Osteocyte (in vitro differentiated cells): ENCODE measurements at regions not wholly inside any gene's neighbourhood (a gene's known extent, or its start where the extent isn't known, plus 50 kb on each side); places are given as distances from the start of the nearest gene placed in this dataset.
"Not testable (repeated sequence)": the region's sequence is repeated elsewhere in the genome, so short reads cannot be mapped to it uniquely, and the experiment has no call there.

Experiments
- DNase-seq: peaks from one replicate; pipeline ENCODE4 v3.0.0; 2021; ENCODE audit warnings: mixed read lengths; ENCODE audit not compliant: unreplicated experiment; ENCODE audit errors: extremely low spot score
- H3K27ac Mint-ChIP-seq: one replicate; pipeline ENCODE4 v1.8.0; 2021; ENCODE audit warnings: mild to moderate bottlenecking, mixed read lengths; ENCODE audit not compliant: unreplicated experiment
- H3K27me3 Mint-ChIP-seq: one replicate; pipeline ENCODE4 v1.8.0; 2021; ENCODE audit warnings: mixed read lengths; ENCODE audit not compliant: unreplicated experiment
- H3K36me3 Mint-ChIP-seq: one replicate; pipeline ENCODE4 v1.8.0; 2021; ENCODE audit warnings: mixed read lengths; ENCODE audit not compliant: unreplicated experiment
- H3K4me1 Mint-ChIP-seq: one replicate; pipeline ENCODE4 v1.8.0; 2021; ENCODE audit warnings: mixed read lengths; ENCODE audit not compliant: unreplicated experiment
- H3K4me3 Mint-ChIP-seq: one replicate; pipeline ENCODE4 v1.8.0; 2021; ENCODE audit warnings: mild to moderate bottlenecking, moderate library complexity, mixed read lengths; ENCODE audit not compliant: unreplicated experiment
- H3K9me3 Mint-ChIP-seq: one replicate; pipeline ENCODE4 v1.8.0; 2021; ENCODE audit warnings: mixed read lengths; ENCODE audit not compliant: unreplicated experiment
- TF ChIP-seq, protein P1 (sequence below): fragments of 200-600 bp; sonication (generic); IDR thresholded peaks from 2 replicates; pipeline ENCODE4 v1.5.0; 2021; ENCODE audit warnings: antibody characterized with exemption, mild to moderate bottlenecking, moderate library complexity

DNA sequence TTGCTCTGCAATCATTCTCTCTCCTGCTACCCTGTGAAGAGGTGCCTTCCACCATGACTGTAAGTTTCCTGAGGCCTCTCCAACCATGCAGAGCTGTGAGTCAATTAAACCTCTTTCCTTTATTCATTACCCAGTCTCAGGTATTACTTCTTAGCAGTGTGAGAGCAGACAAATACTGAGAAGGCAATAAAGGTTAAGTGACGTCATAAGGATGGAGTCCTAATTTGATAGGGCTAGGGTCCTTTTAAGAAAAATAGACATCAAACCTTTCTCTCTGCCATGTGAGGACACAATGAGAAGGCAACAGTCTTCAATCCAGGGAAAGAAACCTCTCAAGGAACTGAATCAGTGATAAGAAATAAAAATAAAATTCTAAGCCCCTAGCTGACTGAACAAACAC lies 1262.7 kb downstream of the FAM133A start:
- DNase-seq, result no peak
- Mint-ChIP-seq H3K36me3 (no peaks in the 10 kb centered on the region), H3K27ac (no peak overlapping the region), H3K4me3 (no peak overlapping the region), H3K27me3 (no peaks in the 10 kb centered on the region), H3K9me3 (peaks cover 16% of the 10 kb centered on the region), H3K4me1 (no peaks in the 10 kb centered on the region)
- TF ChIP-seq, protein P1, sequence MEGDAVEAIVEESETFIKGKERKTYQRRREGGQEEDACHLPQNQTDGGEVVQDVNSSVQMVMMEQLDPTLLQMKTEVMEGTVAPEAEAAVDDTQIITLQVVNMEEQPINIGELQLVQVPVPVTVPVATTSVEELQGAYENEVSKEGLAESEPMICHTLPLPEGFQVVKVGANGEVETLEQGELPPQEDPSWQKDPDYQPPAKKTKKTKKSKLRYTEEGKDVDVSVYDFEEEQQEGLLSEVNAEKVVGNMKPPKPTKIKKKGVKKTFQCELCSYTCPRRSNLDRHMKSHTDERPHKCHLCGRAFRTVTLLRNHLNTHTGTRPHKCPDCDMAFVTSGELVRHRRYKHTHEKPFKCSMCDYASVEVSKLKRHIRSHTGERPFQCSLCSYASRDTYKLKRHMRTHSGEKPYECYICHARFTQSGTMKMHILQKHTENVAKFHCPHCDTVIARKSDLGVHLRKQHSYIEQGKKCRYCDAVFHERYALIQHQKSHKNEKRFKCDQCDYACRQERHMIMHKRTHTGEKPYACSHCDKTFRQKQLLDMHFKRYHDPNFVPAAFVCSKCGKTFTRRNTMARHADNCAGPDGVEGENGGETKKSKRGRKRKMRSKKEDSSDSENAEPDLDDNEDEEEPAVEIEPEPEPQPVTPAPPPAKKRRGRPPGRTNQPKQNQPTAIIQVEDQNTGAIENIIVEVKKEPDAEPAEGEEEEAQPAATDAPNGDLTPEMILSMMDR, result no peak

DNA sequence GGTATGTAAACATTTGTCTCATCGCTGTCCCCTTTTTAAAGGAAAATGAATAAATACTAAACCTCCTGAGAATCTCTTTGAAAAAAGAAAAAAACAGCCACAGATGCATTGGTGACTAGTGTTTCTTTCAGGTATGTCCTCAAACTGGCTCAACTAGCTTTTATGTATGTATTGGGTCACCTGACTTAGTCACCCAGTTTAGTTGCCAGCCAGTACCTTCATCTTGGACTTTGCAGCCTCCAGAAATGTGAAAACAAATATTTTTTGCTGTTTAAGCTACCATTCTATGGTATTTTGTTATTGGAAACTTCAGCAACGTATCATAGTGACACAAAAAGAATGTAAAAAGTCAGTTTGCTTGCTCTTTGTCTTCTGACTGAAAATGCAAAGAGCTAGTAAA lies 1263.5 kb downstream of the FAM133A start:
- H3K27ac Mint-ChIP-seq, result no peak overlapping the region
- no peak for DNase-seq
- H3K4me3 Mint-ChIP-seq, result no peak overlapping the region
- H3K9me3 Mint-ChIP-seq, result peaks cover 22% of the 10 kb centered on the region
- H3K36me3 Mint-ChIP-seq, result no peaks in the 10 kb centered on the region
- H3K27me3 Mint-ChIP-seq, result no peaks in the 10 kb centered on the region
- TF ChIP-seq, protein P1, result no peak
- no peaks in the 10 kb centered on the region for H3K4me1 Mint-ChIP-seq

DNA sequence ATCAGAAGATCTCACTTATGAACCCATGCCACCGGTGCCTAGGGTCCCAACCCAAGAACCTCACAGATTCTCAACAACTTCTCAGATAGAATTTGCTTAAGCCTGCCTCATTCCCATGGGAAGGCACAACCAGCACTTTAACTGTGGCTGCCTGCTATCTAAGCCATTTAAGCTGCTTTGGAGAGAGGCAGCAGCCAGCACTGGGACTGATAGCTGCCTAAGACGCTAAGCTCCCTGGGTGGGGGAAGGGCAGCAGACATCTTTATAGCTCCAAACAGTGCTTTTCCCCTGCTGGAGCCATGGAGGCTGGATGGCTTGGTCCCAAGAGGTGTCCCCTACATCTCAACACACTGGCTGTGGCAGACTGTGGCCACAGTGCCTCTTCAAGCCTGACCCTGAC lies 1268.6 kb downstream of the FAM133A start:
- no peaks in the 10 kb centered on the region for H3K27me3 Mint-ChIP-seq
- no peak overlapping the region for H3K27ac Mint-ChIP-seq
- H3K4me3 Mint-ChIP-seq, result no peak overlapping the region
- TF ChIP-seq, protein P1, result no peak
- H3K36me3 Mint-ChIP-seq, result no peaks in the 10 kb centered on the region
- DNase-seq, result no peak
- H3K4me1 Mint-ChIP-seq, result no peaks in the 10 kb centered on the region
- peaks cover 41% of the 10 kb centered on the region for H3K9me3 Mint-ChIP-seq

DNA sequence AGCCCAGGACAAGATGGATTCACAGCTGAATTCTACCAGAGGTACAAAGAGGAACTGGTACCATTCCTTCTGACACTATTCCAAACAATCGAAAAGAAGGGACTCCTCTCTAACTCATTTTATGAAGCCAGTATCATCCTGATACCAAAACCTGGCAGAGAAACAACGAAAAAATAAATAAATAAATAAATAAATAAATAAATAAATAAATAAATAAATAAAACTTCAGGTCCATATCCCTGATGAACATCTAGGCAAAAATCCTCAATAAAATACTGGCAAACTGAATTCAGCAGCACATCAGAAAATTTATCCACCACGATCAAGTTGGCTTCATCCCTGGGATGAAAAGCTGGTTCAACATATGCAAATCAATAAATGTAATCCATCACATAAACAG lies 1272.1 kb downstream of the FAM133A start:
- not testable (repeated sequence) for H3K4me3 Mint-ChIP-seq, H3K4me1 Mint-ChIP-seq, H3K36me3 Mint-ChIP-seq, DNase-seq, H3K27me3 Mint-ChIP-seq, H3K27ac Mint-ChIP-seq
- H3K9me3 Mint-ChIP-seq, result peaks cover 38% of the 10 kb centered on the region

DNA sequence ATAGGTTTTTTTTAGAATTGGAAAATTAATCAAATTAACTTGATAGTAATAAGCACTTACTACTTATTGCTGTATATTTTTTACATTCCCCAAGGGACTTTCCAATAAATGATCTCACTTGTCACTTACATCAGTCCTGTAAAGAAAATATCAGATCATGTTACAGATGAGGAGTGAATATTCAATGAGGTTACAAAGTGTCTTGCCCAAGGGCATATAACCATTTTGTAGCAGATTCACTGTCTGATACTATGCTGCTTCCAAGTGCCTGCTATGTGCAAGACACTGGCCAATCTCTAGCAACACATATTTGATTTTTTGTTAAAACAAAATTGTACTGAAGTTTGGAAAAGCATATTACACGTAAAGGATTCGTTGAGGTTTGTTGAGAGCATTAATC lies 1287.7 kb downstream of the FAM133A start:
- no peaks in the 10 kb centered on the region for H3K4me1 Mint-ChIP-seq
- TF ChIP-seq, protein P1, result no peak
- no peak overlapping the region for H3K4me3 Mint-ChIP-seq
- DNase-seq, result no peak
- H3K9me3 Mint-ChIP-seq, result no peaks in the 10 kb centered on the region
- no peak overlapping the region for H3K27ac Mint-ChIP-seq
- H3K27me3 Mint-ChIP-seq, result no peaks in the 10 kb centered on the region
- no peaks in the 10 kb centered on the region for H3K36me3 Mint-ChIP-seq

DNA sequence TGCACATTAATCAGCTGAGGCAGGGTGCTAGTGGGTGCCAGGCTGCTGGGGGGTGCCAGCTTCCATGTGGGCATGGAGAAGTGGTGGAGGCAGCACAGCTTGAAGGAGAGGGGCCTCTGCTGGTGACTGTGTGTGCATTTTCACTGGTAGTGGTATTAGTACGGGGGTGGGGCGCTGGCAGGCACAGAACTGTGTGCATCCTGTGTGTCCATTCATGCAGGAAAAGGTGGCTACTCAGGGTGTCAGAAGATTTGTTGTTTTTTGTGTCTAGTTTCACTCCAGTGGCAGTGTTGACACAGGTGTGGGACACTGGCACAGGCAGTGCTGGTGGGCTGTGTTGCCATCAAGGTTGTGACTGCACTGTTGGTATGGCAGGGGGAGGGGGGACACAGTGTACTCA lies 1303.6 kb downstream of the FAM133A start:
- Mint-ChIP-seq H3K36me3 (no peaks in the 10 kb centered on the region), H3K9me3 (peaks cover 8% of the 10 kb centered on the region), H3K4me3 (no peak overlapping the region), H3K27ac (no peak overlapping the region), H3K27me3 (no peaks in the 10 kb centered on the region), H3K4me1 (no peaks in the 10 kb centered on the region)
- DNase-seq, result no peak
- TF ChIP-seq, protein P1, result no peak
